Muscle of leg (tissue), 3 donors: ENCODE measurements at regions not wholly inside any gene's neighbourhood (a gene's known extent, or its start where the extent isn't known, plus 50 kb on each side); places are given as distances from the start of the nearest gene placed in this dataset.
A peak's percentile ranks its signal among the peaks of the same experiment; 100 is the strongest.

Experiments used
- DNase-seq: peaks from one replicate; pipeline ENCODE4 v3.0.0; 2013
- H3K27ac ChIP-seq: one replicate; pipeline ENCODE4 v1.5.1; 2013; ENCODE audit warnings: mild to moderate bottlenecking, low read length, control low read depth
- H3K27me3 ChIP-seq: one replicate; pipeline ENCODE4 v1.6.1; 2013; ENCODE audit warnings: low read length; ENCODE audit not compliant: control insufficient read depth, insufficient read depth
- H3K36me3 ChIP-seq: one replicate; pipeline ENCODE4 v1.6.1; 2013; ENCODE audit warnings: low read length; ENCODE audit not compliant: control insufficient read depth, insufficient read depth
- H3K4me1 ChIP-seq: one replicate; pipeline ENCODE4 v1.6.1; 2013; ENCODE audit warnings: low read length; ENCODE audit not compliant: control insufficient read depth, insufficient read depth
- H3K4me3 ChIP-seq: one replicate; pipeline ENCODE4 v1.5.1; 2013; ENCODE audit warnings: low read length, control low read depth
- H3K9me3 ChIP-seq: replicated peaks from 2 replicates; pipeline ENCODE4 v1.6.1; 2013; ENCODE audit warnings: low read depth, low read length; ENCODE audit not compliant: control insufficient read depth
- WGBS: methylation state at CpG from one replicate; pipeline ENCODE4 v1.1.5; 2013; ENCODE audit warnings: missing lambda C conversion rate; ENCODE audit not compliant: insufficient coverage; 5-methylcytosine and 5-hydroxymethylcytosine counted together

- WGBS: 80% methylated on average over 3 of the region's 7 CpGs
- Histone ChIP-seq H3K27me3 (no peaks in the 10 kb centered on the region), H3K4me3 (no peak overlapping the region), H3K9me3 (no peaks in the 10 kb centered on the region), H3K36me3 (no peaks in the 10 kb centered on the region), H3K27ac (no peak overlapping the region), H3K4me1 (no peaks in the 10 kb centered on the region)
- DNase-seq: peak; percentile 22
Observed at GRCh38 chr4:122003335-122003734, 51.5 kb upstream of the TRPC3 start.
